UCSD-AML1 (cell line): ENCODE measurements at regions not wholly inside any gene's neighbourhood (a gene's known extent, or its start where the extent isn't known, plus 50 kb on each side); places are given as distances from the start of the nearest gene placed in this dataset.

Experiments used
- DNase-seq: peaks from one replicate; lab custom pipeline; 2025; ENCODE audit not compliant: unreplicated experiment; lab: John Stamatoyannopoulos, UW

DNA sequence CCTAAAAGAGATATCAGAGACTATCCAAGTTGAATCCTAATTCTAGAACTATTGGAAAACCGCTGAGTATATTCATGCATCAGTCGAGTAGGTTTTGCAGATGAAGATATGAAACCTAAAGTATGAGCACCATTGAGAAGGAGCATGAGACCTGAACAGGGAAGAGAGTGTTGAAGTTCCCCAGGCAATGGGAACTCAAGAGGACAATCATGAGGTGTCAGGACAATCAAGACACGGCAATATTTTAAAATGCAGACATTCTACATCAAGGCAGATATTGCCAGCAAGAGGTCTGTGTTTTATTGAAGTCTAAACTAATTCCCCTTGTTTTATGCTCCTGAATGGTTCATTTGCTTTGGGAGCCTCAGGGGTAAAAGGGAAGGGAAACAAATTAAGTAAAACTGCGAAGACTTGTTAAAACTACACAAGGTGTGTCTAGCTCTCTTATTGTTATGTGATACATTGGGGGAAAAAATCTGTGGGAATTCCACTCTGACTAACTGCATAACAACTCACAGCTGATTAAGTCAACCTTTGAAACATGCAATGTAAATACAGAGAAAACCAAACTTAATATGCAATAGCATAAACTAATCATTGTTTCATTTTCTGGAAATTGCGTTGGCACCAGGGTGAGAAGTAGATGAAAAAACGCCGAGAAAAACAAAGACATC is 347.9 kb upstream of the ADGRL2 start:
- no peak for DNase-seq

DNA sequence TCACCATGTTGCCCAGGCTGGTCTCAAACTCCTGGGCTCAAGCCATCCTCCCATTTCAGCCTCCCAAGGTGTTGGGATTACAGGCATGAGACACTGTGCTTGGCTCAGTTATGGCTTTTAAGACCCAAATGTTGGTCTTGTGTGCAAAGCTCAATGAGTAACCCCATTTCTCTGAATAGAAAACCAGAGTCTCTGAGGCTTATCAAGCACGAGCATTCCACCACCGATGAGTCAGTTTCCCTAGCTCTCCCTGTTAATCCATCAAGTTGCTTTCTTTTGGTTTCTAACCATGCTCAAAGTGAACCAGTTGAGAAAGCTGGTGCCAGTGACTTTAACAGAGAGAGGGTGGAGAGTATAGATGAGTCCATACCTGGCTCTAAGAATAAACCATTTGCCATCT is 350.9 kb upstream of the ADGRL2 start:
- DNase-seq = no peak

DNA sequence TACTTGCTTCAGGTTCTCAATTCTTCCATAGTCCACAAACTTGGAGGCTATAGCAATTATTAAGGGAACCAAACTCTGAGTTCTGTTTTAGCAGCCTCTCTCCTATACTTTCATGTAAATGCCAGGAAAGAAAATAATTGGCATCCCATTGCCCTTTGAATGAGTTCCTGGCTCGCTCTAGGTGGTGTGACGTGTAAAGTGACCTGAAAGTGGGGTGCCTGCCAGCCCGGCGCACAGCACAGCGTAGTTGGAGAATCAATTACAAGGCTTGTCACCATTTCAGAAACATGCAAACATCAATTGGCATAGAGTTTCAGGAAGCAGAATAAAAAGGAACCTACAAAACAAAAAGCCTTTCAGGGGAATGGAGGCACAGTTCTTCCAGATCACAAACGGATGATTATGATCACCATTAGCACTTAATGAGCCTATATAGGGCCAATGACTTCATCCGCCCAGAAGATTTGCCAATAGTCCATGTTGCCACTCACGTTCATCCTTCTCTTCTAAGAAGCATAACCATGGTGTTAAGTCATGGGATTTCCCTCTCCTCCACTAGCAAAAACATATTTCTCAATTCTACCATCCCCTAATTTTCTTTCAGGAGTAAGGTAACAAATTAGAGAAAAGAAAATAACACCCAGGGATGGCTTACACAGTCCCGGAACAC is 354.6 kb upstream of the ADGRL2 start:
- peak; percentile 2 for DNase-seq

DNA sequence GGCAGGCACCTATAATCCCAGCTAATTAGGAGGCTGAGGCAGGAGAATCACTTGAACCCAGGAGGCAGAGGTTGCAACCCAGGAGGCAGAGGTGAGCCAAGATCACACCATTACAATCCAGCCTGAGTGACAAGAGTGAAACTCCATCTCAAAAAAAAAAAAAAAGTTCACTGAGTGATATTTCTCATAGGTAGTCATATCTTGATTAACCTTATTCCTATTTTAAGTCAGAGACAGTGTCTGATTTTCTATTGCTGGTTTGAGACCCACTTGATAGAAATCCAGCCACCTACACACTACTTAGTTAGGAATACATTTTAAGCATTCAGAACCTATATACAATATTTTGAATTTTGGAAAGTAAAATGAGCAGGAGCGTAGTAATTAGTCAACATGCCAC is 357.4 kb upstream of the ADGRL2 start:
- DNase-seq = no peak

DNA sequence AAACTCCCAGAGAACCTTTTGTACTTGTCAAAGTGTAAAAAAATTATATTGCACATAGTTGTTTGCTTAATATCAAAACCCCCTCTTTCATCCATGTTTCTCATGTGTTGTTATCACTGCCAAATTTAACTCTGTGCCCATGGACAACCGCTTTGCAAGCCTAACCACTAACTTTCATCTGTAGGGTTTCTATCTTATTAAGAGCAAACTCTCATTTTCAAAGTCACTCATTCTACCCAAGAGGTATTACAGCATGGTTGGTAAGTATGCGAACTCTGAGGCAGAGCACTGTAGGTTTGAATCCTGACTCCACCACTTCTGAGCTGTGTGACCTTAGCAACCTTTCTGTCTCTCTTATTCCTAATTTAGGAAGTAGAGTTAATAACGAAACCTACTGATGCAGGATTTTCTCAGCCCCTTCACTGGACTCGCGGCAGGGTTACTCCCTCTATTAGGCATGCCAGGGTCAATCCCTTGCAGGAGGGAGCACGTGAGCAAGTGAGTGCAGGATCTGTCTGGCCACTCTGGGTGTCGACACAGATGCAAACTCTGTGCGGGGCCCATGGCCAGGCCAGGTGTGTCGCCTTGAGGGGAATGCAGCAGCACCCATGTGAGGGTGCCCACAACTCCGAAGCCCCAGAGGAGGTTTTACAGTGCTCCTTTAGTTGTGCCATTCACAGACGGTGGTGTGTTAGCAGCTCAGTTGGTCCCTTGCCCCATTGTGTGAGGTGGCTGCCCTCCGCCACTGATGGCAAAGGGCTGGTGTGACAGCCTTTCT is 361.5 kb upstream of the ADGRL2 start:
- DNase-seq = no peak

DNA sequence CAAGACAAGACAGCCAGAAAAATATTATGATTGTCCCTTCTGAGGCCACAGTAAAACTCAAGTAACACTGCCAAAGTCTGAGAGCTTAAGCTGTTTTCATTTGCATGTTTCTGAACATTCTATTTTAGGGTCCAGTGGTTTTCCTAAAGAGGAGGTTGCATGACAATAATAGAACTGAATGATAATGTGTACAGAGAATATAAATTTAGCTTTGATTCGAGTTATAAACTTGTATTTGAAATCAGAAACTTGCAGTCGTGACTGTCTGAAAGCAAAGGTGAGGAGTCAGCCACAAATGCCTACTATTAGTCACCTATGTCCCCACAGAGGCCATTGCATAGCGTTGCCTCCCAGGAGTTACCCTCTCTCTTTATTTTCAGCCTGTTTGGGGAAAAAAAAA is 363.1 kb upstream of the ADGRL2 start:
- no peak for DNase-seq

DNA sequence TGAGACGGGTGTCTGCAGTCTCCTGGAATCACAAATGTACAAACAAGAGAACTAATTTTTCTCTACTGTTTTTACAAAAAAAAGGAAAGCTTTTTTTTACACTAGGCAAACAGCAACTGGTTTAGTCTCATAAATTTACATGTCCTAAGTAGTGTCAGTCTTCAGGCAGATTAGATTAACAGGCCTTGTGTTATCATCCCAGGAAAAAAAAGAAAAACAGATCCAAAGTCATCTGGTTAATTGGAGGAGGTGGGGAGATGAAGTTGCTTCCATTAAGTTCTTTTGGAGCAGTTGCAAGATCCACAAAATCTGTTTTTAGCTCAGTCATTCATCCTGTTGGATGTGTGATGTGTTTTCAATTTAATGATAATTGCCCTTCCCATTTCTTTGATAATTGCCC is 363.5 kb upstream of the ADGRL2 start:
- no peak for DNase-seq

DNA sequence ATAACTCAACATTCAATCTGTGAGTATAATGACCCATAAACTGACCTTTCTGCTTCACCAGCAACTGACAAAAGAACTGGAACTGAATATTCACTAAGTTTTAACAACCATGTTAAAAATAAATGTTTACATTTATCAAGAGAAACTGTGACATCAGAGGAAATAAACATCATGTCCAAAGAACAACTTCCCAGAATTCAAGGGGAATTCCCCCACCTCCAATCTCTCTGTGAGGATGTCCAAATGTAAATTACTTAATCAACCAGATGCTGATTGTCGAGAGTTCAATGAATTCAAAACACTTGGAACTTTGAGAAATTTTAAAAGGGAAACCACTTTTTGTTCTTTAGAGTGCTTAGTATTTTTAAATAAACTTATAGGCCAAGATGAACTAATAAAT is 365.6 kb upstream of the ADGRL2 start:
- no peak for DNase-seq

DNA sequence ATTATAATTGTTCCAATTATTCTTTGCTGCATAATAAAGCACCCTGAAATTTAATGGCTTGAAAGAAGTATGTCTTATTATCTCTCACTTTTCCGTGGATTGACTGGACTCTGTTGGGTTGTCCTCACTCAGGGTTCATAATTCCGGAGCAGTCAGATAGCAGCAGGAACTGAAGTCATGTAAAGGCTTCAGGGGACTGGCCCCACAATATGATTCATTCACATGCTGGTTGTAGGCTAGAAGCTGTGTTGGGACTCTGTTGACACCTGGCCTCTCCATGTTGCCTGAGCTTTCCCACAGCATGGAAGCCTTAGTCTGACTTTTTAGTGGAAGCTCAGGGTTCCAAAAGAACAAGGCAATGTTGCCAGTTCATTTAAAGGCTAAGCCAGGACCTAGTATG is 367.1 kb upstream of the ADGRL2 start:
- no peak for DNase-seq

DNA sequence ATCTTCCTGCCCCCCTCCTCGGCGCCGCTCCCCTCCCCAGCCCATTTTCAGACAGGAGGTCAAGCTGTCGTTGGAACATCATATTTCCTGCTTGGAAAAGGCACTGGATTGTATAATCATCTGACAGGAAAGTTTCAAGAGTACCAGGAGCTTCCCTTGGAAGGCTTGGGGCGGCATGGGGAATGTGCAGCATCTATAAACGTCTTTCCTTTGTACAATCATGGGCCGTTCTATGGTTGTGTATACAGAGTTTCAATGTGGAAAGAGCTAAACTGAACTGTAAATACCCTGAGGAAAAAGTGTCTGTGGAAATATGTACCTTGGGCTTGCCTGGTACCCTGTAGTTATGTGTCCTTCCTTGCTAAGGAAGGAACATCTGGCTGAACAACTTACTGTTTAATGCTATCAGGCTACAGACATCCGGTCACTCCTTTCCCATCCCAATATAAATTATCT is 368.1 kb upstream of the ADGRL2 start:
- DNase-seq = no peak

DNA sequence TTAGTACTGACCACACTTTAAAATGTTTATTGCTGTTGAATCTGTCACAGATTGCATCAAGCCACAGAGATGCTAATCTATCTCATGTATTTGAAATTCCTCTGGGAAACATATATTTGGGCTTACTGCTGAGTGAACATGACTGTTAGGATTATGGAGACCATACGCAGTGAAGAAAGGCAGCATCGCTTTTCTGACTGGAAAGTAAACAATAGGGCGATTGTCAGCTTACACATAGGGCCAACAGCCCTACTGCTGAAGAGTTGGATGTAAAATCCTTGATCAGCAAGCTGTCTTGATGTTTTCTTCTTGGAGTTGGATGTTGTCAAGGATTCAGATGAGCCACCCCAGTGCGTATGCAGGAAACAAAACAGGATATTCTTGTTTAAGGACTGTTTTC is 368.7 kb upstream of the ADGRL2 start:
- no peak for DNase-seq

DNA sequence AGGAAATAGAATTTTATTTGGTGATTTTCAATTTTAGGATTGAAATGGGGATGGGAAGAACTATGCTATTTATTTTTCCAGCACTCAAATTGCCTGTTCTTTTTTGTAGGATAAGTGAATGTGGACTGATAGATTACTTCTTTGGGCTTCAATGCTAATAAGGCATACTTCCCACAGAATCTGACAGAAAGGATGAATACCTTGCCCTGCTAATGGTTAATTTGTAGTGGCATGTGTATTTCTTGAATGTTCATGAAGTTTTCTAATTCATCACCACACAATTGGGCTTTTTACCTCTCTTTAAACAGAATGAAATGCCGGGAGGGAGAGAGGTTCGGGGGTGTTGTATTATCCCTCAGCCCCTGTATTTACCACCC is 369.1 kb upstream of the ADGRL2 start:
- no peak for DNase-seq

DNA sequence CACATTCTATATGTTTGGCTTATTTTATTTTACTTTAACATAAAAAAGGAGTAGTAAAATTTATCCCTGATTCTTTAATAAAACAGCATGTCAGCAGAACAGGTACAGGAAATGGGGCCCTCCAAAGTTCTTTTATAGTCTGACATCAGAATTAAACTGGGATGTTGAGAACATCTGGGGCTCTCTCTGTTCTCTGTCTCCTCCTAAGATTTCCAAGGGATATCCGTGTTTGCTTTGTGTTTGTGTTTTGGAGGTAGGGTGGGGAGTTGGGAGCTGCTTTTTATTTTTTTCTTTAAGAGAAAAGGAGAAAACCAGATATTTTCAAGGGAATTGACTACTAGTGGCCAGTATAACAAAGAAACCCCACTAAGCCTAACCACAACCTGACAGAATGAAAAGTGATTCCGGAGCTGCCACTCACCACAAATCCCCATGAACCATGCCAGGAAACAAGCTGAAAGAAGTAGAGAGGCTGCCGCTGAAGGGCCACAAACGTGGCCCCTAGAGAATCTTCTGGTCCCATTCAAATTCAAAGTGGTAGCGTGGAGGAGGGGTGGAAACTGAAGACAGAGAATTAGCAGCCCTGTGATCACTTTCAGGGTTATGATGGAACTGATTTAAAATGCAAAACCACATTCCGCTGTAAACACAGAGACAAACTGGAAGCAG is 369.6 kb upstream of the ADGRL2 start:
- DNase-seq = peak; percentile 3

DNA sequence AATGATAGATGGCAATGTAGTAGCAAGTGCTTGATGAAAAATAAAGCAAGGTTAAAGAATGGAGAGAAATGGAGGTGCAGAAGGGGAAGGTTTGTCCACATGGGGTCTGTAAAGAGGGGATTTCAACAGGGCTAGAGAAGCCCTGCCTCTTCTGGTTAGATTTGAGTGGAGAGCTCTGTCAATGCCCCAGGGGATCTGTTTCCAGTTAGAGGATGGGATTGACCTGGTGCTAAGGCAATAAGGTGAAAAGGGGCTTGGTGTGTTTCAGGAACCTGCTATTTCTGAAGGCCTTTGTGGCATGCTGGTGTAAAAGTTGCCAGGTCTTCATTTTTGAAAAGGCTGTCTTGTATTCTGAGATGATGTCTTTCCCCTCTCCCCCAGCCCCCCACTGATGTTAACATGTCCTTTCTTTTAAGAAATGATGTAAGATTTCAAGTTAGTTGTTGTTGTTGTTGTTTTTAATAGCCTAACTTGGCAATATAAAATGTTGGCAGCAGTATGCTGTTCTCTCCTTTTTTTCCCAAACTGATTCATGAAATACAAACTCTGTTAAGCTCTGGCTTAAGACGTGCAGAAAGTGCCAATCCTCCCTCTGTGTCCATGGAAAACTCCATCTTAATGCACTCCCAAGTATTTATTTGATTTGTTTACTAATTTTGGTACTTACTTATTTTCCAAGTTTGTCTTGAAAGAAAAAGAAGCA is 370.3 kb upstream of the ADGRL2 start:
- DNase-seq = no peak

DNA sequence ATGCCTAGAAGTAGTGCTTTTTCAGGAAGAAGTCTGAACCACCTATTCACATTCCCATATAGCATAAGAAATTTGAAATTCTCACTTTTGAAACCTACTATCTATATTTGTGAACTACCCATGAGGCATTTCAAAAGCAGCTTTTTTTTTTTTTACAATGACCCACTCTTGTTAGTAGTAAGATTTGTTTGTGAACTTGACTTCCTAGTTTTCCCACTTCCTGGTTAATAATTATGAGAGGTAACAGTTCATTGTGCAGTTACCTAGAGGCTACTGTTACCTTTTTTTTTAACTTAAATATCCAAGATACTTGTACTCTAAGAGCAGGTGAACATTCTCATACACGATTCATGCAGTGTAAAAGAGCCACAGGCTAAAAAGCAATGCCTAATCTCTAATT is 371.7 kb upstream of the ADGRL2 start:
- no peak for DNase-seq

DNA sequence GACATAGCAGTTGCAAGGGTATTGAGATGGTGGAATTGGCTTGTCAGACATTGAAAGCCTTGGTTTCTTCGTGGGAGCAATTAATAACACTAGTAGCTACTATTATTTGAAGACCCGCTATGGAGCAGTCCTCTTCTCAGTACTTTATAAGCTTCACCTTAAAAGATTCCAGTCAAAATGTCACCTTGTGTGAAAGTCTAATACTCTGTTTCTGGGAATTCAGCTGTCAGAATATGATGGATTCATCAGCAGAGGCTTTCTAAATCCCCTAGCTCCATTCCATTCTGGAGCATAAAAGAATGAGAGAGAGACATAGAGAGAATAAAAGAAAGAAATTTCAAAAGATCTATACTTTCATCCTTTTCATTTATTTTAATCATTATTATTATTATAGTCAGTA is 375.9 kb upstream of the ADGRL2 start:
- no peak for DNase-seq

DNA sequence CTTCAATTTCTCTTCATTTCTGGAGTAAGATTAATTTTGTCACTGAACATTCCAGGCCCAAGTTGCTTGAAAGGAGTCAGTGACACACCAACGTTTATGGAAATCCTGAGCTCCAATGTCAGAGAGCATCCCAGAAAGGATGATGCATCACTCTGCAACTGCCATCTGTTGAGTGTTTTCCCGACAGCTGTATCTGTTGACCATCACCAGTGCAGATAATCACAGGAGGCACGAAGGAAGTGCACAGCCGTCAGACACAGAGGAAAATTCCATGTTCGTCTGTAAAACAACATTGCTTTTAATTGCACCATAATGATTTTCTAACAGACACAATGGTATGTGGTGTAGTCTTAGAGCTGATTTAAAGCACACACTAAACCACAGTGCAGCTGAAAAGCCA is 376.7 kb upstream of the ADGRL2 start:
- no peak for DNase-seq

DNA sequence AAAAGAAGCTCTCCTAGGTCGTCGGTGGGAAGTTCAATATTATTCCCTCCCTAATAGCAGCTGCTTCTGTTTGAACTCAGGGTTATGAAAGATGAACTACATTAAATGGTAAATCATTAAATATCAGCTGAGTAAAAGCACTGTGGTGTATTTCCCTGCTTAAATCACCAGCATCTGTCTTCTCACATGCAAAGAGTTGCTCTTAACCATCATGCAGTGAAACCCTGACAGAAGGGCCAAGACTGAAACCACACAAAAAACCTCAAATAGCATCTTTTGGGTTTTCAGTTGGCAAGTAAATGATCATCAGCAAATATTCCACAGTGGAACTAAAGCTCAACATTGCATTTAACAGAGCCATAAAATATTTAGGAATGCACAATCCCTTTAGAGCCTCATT is 380.0 kb upstream of the ADGRL2 start:
- no peak for DNase-seq

DNA sequence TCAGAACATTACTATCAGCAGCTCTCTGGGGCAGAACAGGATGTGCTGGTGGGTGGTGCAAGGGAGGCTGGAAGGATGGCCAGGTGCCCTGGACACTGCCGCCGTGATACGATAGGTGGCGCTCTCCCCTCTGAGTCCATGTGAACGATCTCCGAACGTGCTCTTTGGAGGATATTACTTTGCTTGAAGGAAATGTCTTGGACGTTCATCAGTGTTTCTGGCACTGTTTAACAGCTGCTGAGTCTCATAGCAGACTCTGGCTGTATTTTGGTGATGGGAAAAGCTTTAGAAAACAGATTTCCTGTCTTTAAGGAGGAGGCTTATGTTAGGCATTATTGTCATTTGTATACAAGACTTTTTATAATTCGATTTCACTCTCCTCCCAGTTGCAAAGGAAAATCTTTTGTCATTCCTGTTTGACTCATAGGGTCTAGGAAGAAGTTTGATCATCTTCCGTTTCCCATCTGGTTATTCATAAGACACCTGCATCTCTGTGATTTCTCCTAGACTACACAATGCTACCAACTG is 386.2 kb upstream of the ADGRL2 start:
- DNase-seq = peak; percentile 17

DNA sequence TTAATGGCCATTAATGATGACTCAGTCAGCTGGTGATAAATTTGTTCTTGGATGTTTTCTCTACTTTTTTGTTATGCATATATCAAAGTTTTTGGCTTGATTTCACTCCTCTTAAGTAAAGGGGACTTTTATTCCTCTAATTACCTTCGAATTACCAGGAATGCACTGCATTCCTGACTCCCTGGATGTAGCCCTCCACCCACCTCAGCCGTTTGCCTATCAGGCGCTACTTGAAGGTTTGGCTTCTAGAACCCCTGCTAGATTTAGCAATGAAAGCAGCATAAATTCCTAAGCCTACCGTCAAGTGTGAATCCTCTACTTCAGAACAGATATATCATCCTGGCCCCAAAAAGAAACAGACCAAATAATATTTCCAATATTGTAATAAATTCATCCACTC is 387.8 kb upstream of the ADGRL2 start:
- DNase-seq = no peak

DNA sequence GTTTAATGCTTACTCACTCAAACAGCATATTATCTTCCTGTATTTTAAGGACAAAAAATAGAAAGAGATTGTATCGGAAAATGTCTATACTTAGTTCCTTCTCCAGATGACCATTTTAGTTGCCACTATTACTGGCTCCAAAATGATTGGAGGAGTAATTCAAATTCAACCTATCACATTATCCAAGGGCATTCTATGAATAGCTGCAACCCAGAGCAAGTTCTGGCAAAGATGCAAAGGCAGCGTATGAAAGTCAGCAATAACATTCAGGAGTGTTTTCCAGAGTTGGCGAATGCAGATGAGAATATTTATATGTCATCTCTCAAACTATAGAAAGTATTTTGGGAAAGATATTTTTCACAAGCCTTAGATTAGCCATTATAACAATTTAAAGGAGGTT is 389.8 kb upstream of the ADGRL2 start:
- DNase-seq = no peak
